Chondrocyte (in vitro differentiated cells): ENCODE measurements at regions not wholly inside any gene's neighbourhood (a gene's known extent, or its start where the extent isn't known, plus 50 kb on each side); places are given as distances from the start of the nearest gene placed in this dataset.

Source experiments
- DNase-seq: peaks from one replicate; pipeline ENCODE4 v3.0.0; 2021; ENCODE audit warnings: mixed read lengths, low spot score
- H3K27ac Mint-ChIP-seq: one replicate; pipeline ENCODE4 v1.8.0; 2021; ENCODE audit warnings: mild to moderate bottlenecking, moderate library complexity, mixed read lengths; ENCODE audit not compliant: unreplicated experiment
- H3K27me3 Mint-ChIP-seq: 2 replicates; pipeline ENCODE4 v1.8.0; 2021; ENCODE audit warnings: low read depth, mixed read lengths
- H3K36me3 Mint-ChIP-seq: 2 replicates; pipeline ENCODE4 v1.8.0; 2021; ENCODE audit warnings: low read depth, mixed read lengths
- H3K4me1 Mint-ChIP-seq: 2 replicates; pipeline ENCODE4 v1.8.0; 2021; ENCODE audit warnings: low read depth, mild to moderate bottlenecking, mixed read lengths
- H3K4me3 Mint-ChIP-seq: one replicate; pipeline ENCODE4 v1.8.0; 2021; ENCODE audit warnings: mild to moderate bottlenecking, moderate library complexity, mixed read lengths; ENCODE audit not compliant: unreplicated experiment
- H3K9me3 Mint-ChIP-seq: 2 replicates; pipeline ENCODE4 v1.8.0; 2021; ENCODE audit warnings: low read depth, mixed read lengths
- CTCF ChIP-seq: fragments of 200-600 bp; sonication (generic); IDR thresholded peaks from 2 replicates; pipeline ENCODE4 v1.5.0; 2021; ENCODE audit warnings: antibody characterized with exemption, mild to moderate bottlenecking, moderate library complexity

DNA sequence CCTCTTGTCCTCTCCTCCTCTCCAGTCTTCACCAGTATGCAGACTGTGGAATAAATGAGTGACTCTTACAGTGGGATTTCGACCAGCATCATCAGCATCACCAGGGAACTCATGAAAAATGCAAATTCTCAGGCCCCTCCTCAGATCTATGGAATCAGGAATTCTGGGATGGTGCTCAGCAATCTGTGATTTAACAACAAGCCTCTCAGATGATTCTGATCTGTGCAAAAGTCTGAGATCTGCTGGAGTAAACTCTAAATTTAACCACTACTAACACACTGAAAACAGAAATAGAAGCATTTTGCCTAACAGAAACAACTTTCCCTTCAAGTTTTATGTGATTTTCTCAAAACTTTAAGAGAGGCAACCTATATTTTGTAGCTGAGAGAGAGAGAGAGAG, 124.8 kb upstream of the FAM3C start:
- Mint-ChIP-seq H3K36me3 (no peaks in the 10 kb centered on the region), H3K27me3 (no peaks in the 10 kb centered on the region), H3K4me1 (peaks cover 8% of the 10 kb centered on the region), H3K9me3 (no peaks in the 10 kb centered on the region), H3K27ac (no peak overlapping the region), H3K4me3 (no peak overlapping the region)
- TF ChIP-seq CTCF, result no peak
- DNase-seq, result no peak

DNA sequence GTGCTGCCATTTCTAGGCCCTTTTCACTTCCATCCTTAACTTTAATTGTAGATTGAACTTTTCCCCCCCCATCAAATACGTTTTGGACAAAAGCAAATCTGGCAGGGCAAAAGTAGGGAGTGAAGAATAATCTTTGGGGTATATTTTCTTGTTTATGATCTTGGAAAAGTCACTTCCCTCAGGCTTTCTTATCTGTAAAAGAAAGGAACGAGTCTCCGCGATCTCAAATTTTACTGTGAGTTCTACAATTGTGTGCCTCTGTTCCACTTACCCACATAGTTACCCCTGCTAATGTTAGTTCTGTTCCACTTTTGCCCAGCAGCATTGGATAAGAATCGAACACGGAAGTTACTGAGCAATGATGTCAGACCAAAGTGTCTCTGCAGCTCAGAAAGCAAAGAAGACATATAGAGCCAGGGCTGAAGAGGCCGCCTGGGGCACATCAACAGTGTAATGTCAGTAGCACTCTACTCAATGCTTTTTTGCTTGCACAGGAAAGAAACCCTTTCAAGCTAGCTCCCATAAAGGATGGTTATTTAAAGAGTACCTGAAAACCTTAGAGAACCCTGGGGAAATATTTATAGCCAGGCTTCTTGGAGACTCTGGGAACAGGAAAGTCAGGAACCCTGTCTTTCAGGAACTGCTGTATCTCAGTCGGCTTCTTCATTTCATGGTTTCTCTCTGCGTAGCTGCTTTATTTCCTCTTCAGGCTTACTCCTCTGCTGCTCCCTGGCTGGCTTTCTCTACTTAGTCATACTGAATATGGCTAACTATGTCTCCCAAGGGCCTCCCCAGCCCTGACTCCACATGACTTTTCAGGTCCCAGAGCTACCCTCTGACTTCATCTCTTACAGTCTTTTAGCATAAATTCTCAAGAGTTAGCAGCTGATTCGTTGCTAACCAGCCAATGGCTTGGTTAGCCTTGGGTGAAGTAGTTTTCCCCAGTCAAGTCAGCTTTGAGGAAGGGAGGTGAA, 123.7 kb upstream of the FAM3C start:
- H3K9me3 Mint-ChIP-seq, result no peaks in the 10 kb centered on the region
- H3K4me1 Mint-ChIP-seq, result peaks cover 3% of the 10 kb centered on the region
- H3K27ac Mint-ChIP-seq, result peak overlapping the region; percentile 57
- DNase-seq, result no peak
- no peak overlapping the region for H3K4me3 Mint-ChIP-seq
- H3K27me3 Mint-ChIP-seq, result no peaks in the 10 kb centered on the region
- H3K36me3 Mint-ChIP-seq, result no peaks in the 10 kb centered on the region
- no peak for TF ChIP-seq CTCF

GRCh38 chr7:121517591-121517990, 121.5 kb upstream of the FAM3C start:
- no peak for TF ChIP-seq CTCF
- no peak for DNase-seq
- Mint-ChIP-seq H3K9me3 (no peaks in the 10 kb centered on the region), H3K27me3 (no peaks in the 10 kb centered on the region), H3K27ac (no peak overlapping the region), H3K4me3 (no peak overlapping the region), H3K36me3 (no peaks in the 10 kb centered on the region), H3K4me1 (peaks cover 3% of the 10 kb centered on the region)

DNA sequence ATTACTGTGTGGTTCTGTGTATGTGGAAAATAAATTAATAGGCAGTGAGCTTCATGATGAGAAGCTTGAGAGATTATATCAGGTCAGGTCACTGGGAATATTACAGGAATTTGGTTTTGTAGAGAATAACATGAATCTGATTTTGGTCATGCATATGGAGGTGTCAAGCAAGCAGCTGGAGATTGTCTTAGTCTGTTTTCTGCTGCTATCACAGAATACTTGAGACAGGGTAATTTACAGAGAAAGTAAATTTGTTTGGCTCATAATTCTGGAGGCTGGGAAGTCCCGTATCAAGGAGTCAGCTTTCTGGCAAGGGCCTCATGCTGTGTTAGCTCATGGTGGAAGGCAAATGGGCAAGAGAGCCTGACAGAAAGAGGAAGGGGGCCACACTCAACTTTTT, 120.7 kb upstream of the FAM3C start:
- H3K36me3 Mint-ChIP-seq, result peaks cover 3% of the 10 kb centered on the region
- H3K4me3 Mint-ChIP-seq, result no peak overlapping the region
- H3K9me3 Mint-ChIP-seq, result no peaks in the 10 kb centered on the region
- H3K27me3 Mint-ChIP-seq, result no peaks in the 10 kb centered on the region
- no peak for TF ChIP-seq CTCF
- no peak overlapping the region for H3K27ac Mint-ChIP-seq
- H3K4me1 Mint-ChIP-seq, result peaks cover 3% of the 10 kb centered on the region
- DNase-seq, result no peak

- H3K27me3 Mint-ChIP-seq, result no peaks in the 10 kb centered on the region
- no peak for TF ChIP-seq CTCF
- no peak for DNase-seq
- H3K4me3 Mint-ChIP-seq, result no peak overlapping the region
- H3K4me1 Mint-ChIP-seq, result peaks cover 6% of the 10 kb centered on the region
- H3K27ac Mint-ChIP-seq, result no peak overlapping the region
- peaks cover 5% of the 10 kb centered on the region for H3K9me3 Mint-ChIP-seq
- H3K36me3 Mint-ChIP-seq, result peaks cover 3% of the 10 kb centered on the region
Measured at GRCh38 chr7:121515630-121516401, 119.7 kb upstream of the FAM3C start.
